HL-60 (cell line): ENCODE measurements at regions not wholly inside any gene's neighbourhood (a gene's known extent, or its start where the extent isn't known, plus 50 kb on each side); places are given as distances from the start of the nearest gene placed in this dataset.

Experiments
- DNase-seq, 2 experiments: peaks; one replicate each; pipeline ENCODE4 v3.0.0-alpha.2; 2010 to 2020; ENCODE audit warnings: low read depth in 1 of 2, low spot score in 1 of 2
- H3K27ac ChIP-seq: fragments of 250-450 bp; sonication (Bioruptor Pico); replicated peaks from 2 replicates; pipeline ENCODE4 v1.5.1; 2020; ENCODE audit warnings: mild to moderate bottlenecking, moderate library complexity
- H3K27me3 ChIP-seq: fragments of 250-450 bp; sonication (Bioruptor Pico); 2 replicates; pipeline ENCODE4 v1.5.1; 2021; ENCODE audit warnings: mild to moderate bottlenecking, moderate library complexity; ENCODE audit not compliant: insufficient read depth, poor library complexity, severe bottlenecking
- H3K4me3 ChIP-seq: replicated peaks from 2 replicates; pipeline ENCODE4 v1.5.1; 2011; ENCODE audit warnings: mild to moderate bottlenecking, control low read depth, low read length; ENCODE audit not compliant: insufficient read depth
- CTCF ChIP-seq: IDR thresholded peaks from one replicate; pipeline ENCODE4 v1.5.1; 2011; ENCODE audit warnings: low read length, control low read depth, inconsistent platforms; ENCODE audit not compliant: insufficient read depth
- GABPA ChIP-seq: IDR thresholded peaks from 2 replicates; pipeline ENCODE4 v1.6.1; 2012; ENCODE audit warnings: low read depth
- POLR2AphosphoS5 ChIP-seq: IDR thresholded peaks from 2 replicates; pipeline ENCODE4 v1.6.1; 2012; ENCODE audit warnings: low read depth
- REST ChIP-seq: IDR thresholded peaks from 2 replicates; pipeline ENCODE4 v1.6.1; 2012; ENCODE audit warnings: low read depth; ENCODE audit not compliant: insufficient replicate concordance
- SPI1 ChIP-seq: IDR thresholded peaks from 2 replicates; pipeline ENCODE4 v1.6.1; 2012; ENCODE audit warnings: low read depth, mild to moderate bottlenecking, borderline replicate concordance

GRCh38 chr2:9703085-9703678 lies 72.4 kb upstream of the YWHAQ start:
- Histone ChIP-seq H3K4me3 (no peak overlapping the region), H3K27me3 (no peaks in the 10 kb centered on the region), H3K27ac (no peak overlapping the region)
- TF ChIP-seq SPI1 (no peak), CTCF (no peak), REST (no peak), POLR2AphosphoS5 (no peak), GABPA (no peak)
- no peak for DNase-seq

GRCh38 chr2:9703701-9704221 lies 73.0 kb upstream of the YWHAQ start:
- Histone ChIP-seq H3K4me3 (no peak overlapping the region), H3K27ac (no peak overlapping the region), H3K27me3 (no peaks in the 10 kb centered on the region)
- peak; percentile 43 to 71 for DNase-seq
- TF ChIP-seq GABPA (no peak), SPI1 (no peak), REST (no peak), CTCF (no peak), POLR2AphosphoS5 (no peak)

- no peak overlapping the region for H3K27ac ChIP-seq
- no peak overlapping the region for H3K4me3 ChIP-seq
- TF ChIP-seq POLR2AphosphoS5: no peak
- no peak for TF ChIP-seq GABPA
- no peak for TF ChIP-seq CTCF
- no peak for TF ChIP-seq REST
- no peak for TF ChIP-seq SPI1
- no peak for DNase-seq
- no peaks in the 10 kb centered on the region for H3K27me3 ChIP-seq
Observed at GRCh38 chr2:9704600-9704999, 73.8 kb upstream of the YWHAQ start.
